Ovary (tissue), 7 donors: ENCODE measurements at regions not wholly inside any gene's neighbourhood (a gene's known extent, or its start where the extent isn't known, plus 50 kb on each side); places are given as distances from the start of the nearest gene placed in this dataset.

Experiments used
- DNase-seq, 5 donors: peaks; one replicate each; pipeline ENCODE4 v3.0.0-alpha.2; 2019 to 2020
- H3K27ac ChIP-seq, 2 donors: fragments of 200-600 bp; one replicate each; pipeline versions ENCODE4 v1.5.1 to v1.8.0; 2019 to 2022
- H3K27me3 ChIP-seq: fragments of 200-600 bp; one replicate; pipeline ENCODE4 v1.8.0; 2022
- H3K36me3 ChIP-seq: fragments of 200-600 bp; sonication (generic); one replicate; pipeline ENCODE4 v1.5.1; 2019
- H3K4me1 ChIP-seq: one replicate; pipeline ENCODE4 v1.8.1; 2013; ENCODE audit warnings: mild to moderate bottlenecking, moderate library complexity; ENCODE audit not compliant: insufficient read depth
- H3K4me3 ChIP-seq: fragments of 200-600 bp; sonication (generic); one replicate; pipeline ENCODE4 v1.5.1; 2017
- H3K9me3 ChIP-seq, 2 donors: fragments of 200-600 bp in 1 of 2; sonication (generic) in 1 of 2; one replicate each; pipeline versions ENCODE4 v1.5.1 to v1.8.1; 2013 to 2019; ENCODE audit warnings: mild to moderate bottlenecking in 1 of 2, moderate library complexity in 1 of 2
- CTCF ChIP-seq, 3 donors: fragments of 450-650 bp in 2 of 3; fragments of 200-600 bp in 1 of 3; IDR thresholded peaks; one replicate each; pipeline versions ENCODE4 v1.5.1 to v1.8.0; 2016 to 2022; ENCODE audit warnings: antibody characterized with exemption in 3 of 3, mild to moderate bottlenecking in 1 of 3
- EP300 ChIP-seq: sonication (generic); formaldehyde crosslinking; IDR thresholded peaks from one replicate; pipeline ENCODE4 v1.6.1; 2017; ENCODE audit warnings: antibody characterized with exemption
- POLR2A ChIP-seq: fragments of 450-650 bp; IDR thresholded peaks from one replicate; pipeline ENCODE4 v1.6.1; 2017; ENCODE audit warnings: antibody characterized with exemption, mild to moderate bottlenecking, moderate library complexity
- WGBS, 3 donors: extraction: QIAGEN DNeasy Blood & Tissue Kit in 1 of 3; methylation state at CpG; one replicate each; pipeline versions ENCODE4 v1.1.5 to v1.1.7; 2013 to 2017; 5-methylcytosine and 5-hydroxymethylcytosine counted together
- intact Hi-C, 4 donors: fragments of 100-400 bp; cut with DNase I; formaldehyde crosslinking; loops; one replicate each; pipeline versions ENCODE4 v1.11.0 to v1.15.1; 2022 to 2023
- donor health status: DM: no; HTN: no; CAD: no; lungs with moderate emphysema.
- donor health status: DM: no; HTN: no; CAD: no.
- donor health status: Bipolar disorder and iron deficiency.
- donor health status: DM: no; HTN: no; CAD: no.
- donor health status: DM: yes; HTN: yes; CAD: no.

DNA sequence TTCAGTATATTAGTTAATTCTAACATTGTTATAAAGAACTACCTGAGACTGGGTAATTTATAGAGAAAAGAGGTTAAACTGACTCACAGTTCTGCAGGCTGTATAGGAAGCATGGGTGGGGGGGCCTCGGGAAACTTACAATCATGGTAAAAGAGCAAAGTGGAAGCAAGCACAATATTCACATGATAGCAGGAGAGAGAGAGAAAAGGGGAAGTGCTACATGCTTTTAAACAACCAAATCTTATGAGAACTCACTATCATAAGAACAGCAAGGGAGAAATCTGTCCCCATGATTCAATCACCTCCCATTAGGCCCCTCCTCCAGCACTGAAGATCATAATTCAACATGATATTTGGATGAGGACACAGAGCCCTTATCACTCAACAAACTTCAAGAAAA is 324.9 kb downstream of the ZNF608 start:
- no peak overlapping the region for H3K27ac ChIP-seq
- WGBS, 3 donors: 95 to 97% (median 97%) methylated on average over 1 of the region's 1 CpG
- H3K4me1 ChIP-seq: no peaks in the 10 kb centered on the region
- H3K36me3 ChIP-seq: no peaks in the 10 kb centered on the region
- no peak for DNase-seq
- H3K9me3 ChIP-seq: peaks cover 0 to 6% of the 10 kb centered on the region in 2 donors
- H3K27me3 ChIP-seq: no peaks in the 10 kb centered on the region
- no peak overlapping the region for H3K4me3 ChIP-seq
- intact Hi-C loops: no loop called here
- TF ChIP-seq CTCF (IDR thresholded peaks at IDR 0.05): no peak
- TF ChIP-seq EP300: no peak
- no peak for TF ChIP-seq POLR2A

- DNase-seq: no peak
- H3K36me3 ChIP-seq: no peaks in the 10 kb centered on the region
- H3K9me3 ChIP-seq: peaks cover 0 to 6% of the 10 kb centered on the region in 2 donors
- H3K4me3 ChIP-seq: no peak overlapping the region
- no peak overlapping the region for H3K27ac ChIP-seq
- WGBS, 3 donors: 49 to 50% (median 50%) methylated on average over 2 of the region's 2 CpGs
- no peaks in the 10 kb centered on the region for H3K4me1 ChIP-seq
- no peak for TF ChIP-seq CTCF (IDR thresholded peaks at IDR 0.05)
- TF ChIP-seq POLR2A: no peak
- no peak for TF ChIP-seq EP300
- intact Hi-C loops: no loop called here
- no peaks in the 10 kb centered on the region for H3K27me3 ChIP-seq
Measured at GRCh38 chr5:124420952-124421351, 325.5 kb downstream of the ZNF608 start.

DNA sequence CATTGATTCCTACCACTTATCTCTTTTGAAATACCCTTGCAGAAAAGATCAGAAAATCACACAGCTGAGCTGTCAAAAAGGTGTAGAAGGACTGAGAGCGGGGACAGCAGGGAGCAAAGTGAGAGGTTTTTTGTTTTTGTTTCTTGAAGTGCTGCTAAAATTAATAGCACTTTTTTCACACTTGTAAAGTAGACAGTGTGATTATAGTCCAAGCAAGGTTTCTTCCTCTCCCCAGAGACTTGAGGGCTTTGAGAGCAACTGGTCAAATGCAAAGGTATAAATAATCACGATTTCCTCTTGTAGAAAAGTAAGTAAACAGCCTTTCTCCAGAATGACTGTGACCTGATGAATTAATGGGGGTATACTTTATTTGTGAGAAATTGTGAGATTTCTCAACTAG is 326.9 kb downstream of the ZNF608 start:
- WGBS, 3 donors: 78 to 83% (median 83%) methylated on average over 2 of the region's 2 CpGs
- no peaks in the 10 kb centered on the region for H3K36me3 ChIP-seq
- intact Hi-C loops: no loop called here

DNA sequence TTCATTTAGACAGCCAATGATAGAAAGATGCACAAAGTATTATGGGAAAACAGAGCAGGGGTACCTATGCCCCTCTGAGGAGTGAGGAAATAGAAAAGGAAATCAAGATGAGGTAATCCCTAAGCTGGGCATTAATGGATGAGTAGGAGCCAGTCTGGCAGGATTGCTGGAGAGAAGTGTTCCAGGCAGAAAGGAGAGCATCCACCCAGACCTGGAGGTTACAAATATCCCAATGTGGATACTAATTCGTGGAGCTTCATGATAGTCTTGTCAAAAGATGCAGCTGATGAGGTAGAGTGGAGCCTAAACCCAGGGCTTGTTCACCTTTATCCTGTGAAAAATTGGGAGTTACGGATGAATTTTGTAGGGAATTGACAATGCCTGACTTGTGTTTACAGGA is 328.0 kb downstream of the ZNF608 start:
- TF ChIP-seq CTCF (IDR thresholded peaks at IDR 0.05) (no peak), POLR2A (no peak), EP300 (no peak)
- intact Hi-C loops: no loop called here
- Histone ChIP-seq H3K4me1 (no peaks in the 10 kb centered on the region), H3K4me3 (no peak overlapping the region), H3K9me3 (no peaks in the 10 kb centered on the region), H3K36me3 (no peaks in the 10 kb centered on the region), H3K27ac (no peak overlapping the region), H3K27me3 (no peaks in the 10 kb centered on the region)
- WGBS, 3 donors: 84 to 95% (median 91%) methylated on average over 2 of the region's 2 CpGs
- no peak for DNase-seq

More for the DNA sequence above, 326.9 kb downstream of the ZNF608 start:
- Histone ChIP-seq H3K27ac (no peak overlapping the region), H3K4me1 (no peaks in the 10 kb centered on the region), H3K9me3 (peaks cover 0 to 6% of the 10 kb centered on the region in 2 donors), H3K4me3 (no peak overlapping the region), H3K27me3 (no peaks in the 10 kb centered on the region)
- DNase-seq: no peak
- TF ChIP-seq EP300: no peak
- no peak for TF ChIP-seq CTCF (IDR thresholded peaks at IDR 0.05)
- no peak for TF ChIP-seq POLR2A

GRCh38 chr5:124417196-124417595 is 329.2 kb downstream of the ZNF608 start:
- Histone ChIP-seq H3K27ac (no peak overlapping the region), H3K4me1 (no peaks in the 10 kb centered on the region), H3K36me3 (no peaks in the 10 kb centered on the region), H3K27me3 (no peaks in the 10 kb centered on the region), H3K9me3 (no peaks in the 10 kb centered on the region), H3K4me3 (no peak overlapping the region)
- no peak for TF ChIP-seq CTCF (IDR thresholded peaks at IDR 0.05)
- no peak for TF ChIP-seq POLR2A
- no peak for TF ChIP-seq EP300
- no peak for DNase-seq
- intact Hi-C loops: no loop called here
